GM23248 (cell line): ENCODE measurements at regions not wholly inside any gene's neighbourhood (a gene's known extent, or its start where the extent isn't known, plus 50 kb on each side); places are given as distances from the start of the nearest gene placed in this dataset.

Experiments
- DNase-seq: peaks from one replicate; pipeline ENCODE4 v3.0.0-alpha.2; 2015
- H2AFZ ChIP-seq: fragments of 200-600 bp; sonication (generic); 2 replicates; pipeline ENCODE4 v1.6.1; 2016; ENCODE audit warnings: antibody characterized with exemption
- H3F3A ChIP-seq: fragments of 200-600 bp; sonication (generic); 2 replicates; pipeline ENCODE4 v1.6.1; 2016; ENCODE audit warnings: mild to moderate bottlenecking, antibody characterized with exemption, mixed run types; ENCODE audit not compliant: insufficient read depth
- H3K27ac ChIP-seq: fragments of 200-600 bp; sonication (generic); 2 replicates; pipeline ENCODE4 v1.5.1; 2016; ENCODE audit warnings: mild to moderate bottlenecking
- H3K27me3 ChIP-seq: fragments of 200-600 bp; sonication (generic); replicated peaks from 2 replicates; pipeline ENCODE4 v1.6.1; 2016; ENCODE audit warnings: mild to moderate bottlenecking; ENCODE audit not compliant: insufficient read depth
- H3K36me3 ChIP-seq: fragments of 200-600 bp; sonication (generic); 2 replicates; pipeline ENCODE4 v1.6.1; 2016; ENCODE audit warnings: low read depth, mild to moderate bottlenecking
- H3K4me1 ChIP-seq: fragments of 200-600 bp; sonication (generic); 2 replicates; pipeline ENCODE4 v1.6.1; 2016; ENCODE audit warnings: mild to moderate bottlenecking; ENCODE audit not compliant: insufficient read depth
- H3K4me2 ChIP-seq: fragments of 200-600 bp; sonication (generic); one replicate; pipeline ENCODE4 v1.6.1; 2016; ENCODE audit warnings: mild to moderate bottlenecking; ENCODE audit not compliant: unreplicated experiment
- H3K4me3 ChIP-seq: fragments of 200-600 bp; sonication (generic); 2 replicates; pipeline ENCODE4 v1.5.1; 2016; ENCODE audit warnings: mild to moderate bottlenecking
- H3K79me2 ChIP-seq: fragments of 200-600 bp; sonication (generic); 2 replicates; pipeline ENCODE4 v1.6.1; 2016; ENCODE audit warnings: mild to moderate bottlenecking; ENCODE audit not compliant: insufficient read depth
- H3K9ac ChIP-seq: fragments of 200-600 bp; sonication (generic); 2 replicates; pipeline ENCODE4 v1.6.1; 2016; ENCODE audit warnings: mild to moderate bottlenecking
- H3K9me2 ChIP-seq: fragments of 200-600 bp; sonication (generic); 2 replicates; pipeline ENCODE4 v1.6.1; 2016; ENCODE audit warnings: mixed run types, mild to moderate bottlenecking, moderate library complexity; ENCODE audit not compliant: insufficient read depth
- H3K9me3 ChIP-seq: fragments of 200-600 bp; sonication (generic); one replicate; pipeline ENCODE4 v1.6.1; 2017; ENCODE audit warnings: low read depth
- H4K20me1 ChIP-seq: fragments of 200-600 bp; sonication (generic); 2 replicates; pipeline ENCODE4 v1.6.0; 2016; ENCODE audit not compliant: insufficient read depth
- EZH2 ChIP-seq: fragments of 200-600 bp; sonication (generic); IDR thresholded peaks from 2 replicates; pipeline ENCODE4 v1.6.1; 2018; ENCODE audit warnings: antibody characterized with exemption, mild to moderate bottlenecking; ENCODE audit not compliant: insufficient read depth, poor library complexity, severe bottlenecking
- EZH2phosphoT487 ChIP-seq: fragments of 200-600 bp; sonication (generic); IDR thresholded peaks from 2 replicates; pipeline ENCODE4 v1.6.1; 2018; ENCODE audit warnings: antibody characterized with exemption, moderate library complexity, mild to moderate bottlenecking, low read depth; ENCODE audit not compliant: insufficient read depth
- WGBS, 2 experiments: methylation state at CpG; one replicate each; pipeline ENCODE4 v1.1.6; 2015 to 2017; ENCODE audit warnings: low lambda C conversion rate in 2 of 2, low coverage in 1 of 2; ENCODE audit errors: missing lambda C conversion rate in 2 of 2; 5-methylcytosine and 5-hydroxymethylcytosine counted together
- in situ Hi-C: fragments of 300-500 bp; cut with MboI; formaldehyde crosslinking; loops from 2 replicates; pipeline ENCODE4 v1.15.0; 2020

DNA sequence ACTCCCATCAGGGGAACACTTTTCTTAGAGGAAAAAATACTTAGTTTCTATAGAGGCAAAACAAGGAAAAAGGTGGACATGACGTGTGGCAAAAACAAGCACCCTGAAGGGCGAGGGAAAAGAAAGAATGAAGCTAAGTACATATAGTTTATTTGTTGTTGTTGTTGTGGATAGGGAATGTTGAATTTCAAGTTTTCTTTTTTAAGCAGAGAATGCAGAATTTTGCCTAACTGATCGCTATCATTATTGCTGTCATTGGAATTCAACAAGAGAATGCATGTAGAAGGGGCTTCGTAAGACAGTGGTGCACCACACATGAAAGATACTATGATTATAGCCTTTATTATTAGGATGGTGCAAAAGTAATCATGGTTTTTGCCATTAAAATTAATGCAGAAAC lies 144.0 kb downstream of the LMO4 start:
- no peak for DNase-seq
- WGBS, 2 experiments = 70 to 77% methylated on average over 4 of the region's 4 CpGs
- H3K9me3 ChIP-seq = no peaks in the 10 kb centered on the region
- H3K27me3 ChIP-seq = no peaks in the 10 kb centered on the region
- H3K9ac ChIP-seq = no peak overlapping the region
- no peak overlapping the region for H3K4me3 ChIP-seq
- H3K4me2 ChIP-seq = no peak overlapping the region
- no peak overlapping the region for H2AFZ ChIP-seq
- in situ Hi-C loops = no loop called here
- no peaks in the 10 kb centered on the region for H3F3A ChIP-seq
- no peaks in the 10 kb centered on the region for H3K79me2 ChIP-seq
- no peak for TF ChIP-seq EZH2phosphoT487
- TF ChIP-seq EZH2 = no peak
- H4K20me1 ChIP-seq = no peaks in the 10 kb centered on the region
- no peaks in the 10 kb centered on the region for H3K9me2 ChIP-seq
- H3K4me1 ChIP-seq = no peaks in the 10 kb centered on the region
- no peaks in the 10 kb centered on the region for H3K36me3 ChIP-seq
- H3K27ac ChIP-seq = no peak overlapping the region

DNA sequence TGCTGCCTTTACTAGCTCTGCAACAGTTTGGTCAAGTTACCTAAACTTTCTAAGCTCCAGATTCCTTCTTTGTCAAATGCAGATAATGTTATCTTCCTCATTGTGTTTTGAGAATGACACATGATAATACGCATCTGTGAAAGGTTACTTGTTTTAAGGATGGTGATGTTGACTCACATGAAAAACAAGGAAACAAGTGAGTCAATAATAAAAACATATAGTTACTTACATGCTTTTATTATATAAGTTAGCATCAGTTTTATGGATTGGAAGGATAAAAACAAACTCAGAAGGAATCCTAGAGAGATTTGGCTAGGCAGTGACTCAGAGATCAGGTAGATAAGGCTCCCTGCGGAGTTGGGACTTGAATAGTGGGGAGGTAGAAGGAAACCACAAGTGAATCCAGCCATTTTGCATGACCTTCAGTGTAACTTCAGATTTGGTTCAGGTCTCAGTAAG lies 144.6 kb downstream of the LMO4 start:
- no peaks in the 10 kb centered on the region for H3K4me1 ChIP-seq
- H3K9ac ChIP-seq = no peak overlapping the region
- H3F3A ChIP-seq = no peaks in the 10 kb centered on the region
- H3K9me3 ChIP-seq = no peaks in the 10 kb centered on the region
- H3K36me3 ChIP-seq = no peaks in the 10 kb centered on the region
- H3K27me3 ChIP-seq = no peaks in the 10 kb centered on the region
- no peak overlapping the region for H3K27ac ChIP-seq
- H3K9me2 ChIP-seq = no peaks in the 10 kb centered on the region
- H3K4me3 ChIP-seq = no peak overlapping the region
- peak; percentile 4 for DNase-seq
- no peaks in the 10 kb centered on the region for H3K79me2 ChIP-seq
- in situ Hi-C loops = no loop called here
- no peak overlapping the region for H3K4me2 ChIP-seq
- TF ChIP-seq EZH2 (no peak), EZH2phosphoT487 (no peak)
- H4K20me1 ChIP-seq = no peaks in the 10 kb centered on the region
- no peak overlapping the region for H2AFZ ChIP-seq
- WGBS, 2 experiments = 87 to 88% methylated on average over 2 of the region's 2 CpGs

GRCh38 chr1:87474098-87474497 lies 145.4 kb downstream of the LMO4 start:
- 80 to 88% methylated on average over 5 of the region's 5 CpGs for WGBS, 2 experiments
- Histone ChIP-seq H3K27me3 (no peaks in the 10 kb centered on the region), H3K9me2 (no peaks in the 10 kb centered on the region), H3K9ac (no peak overlapping the region), H2AFZ (no peak overlapping the region), H3K27ac (no peak overlapping the region), H3F3A (no peaks in the 10 kb centered on the region), H3K36me3 (no peaks in the 10 kb centered on the region), H3K4me3 (no peak overlapping the region), H3K4me2 (no peak overlapping the region), H4K20me1 (no peaks in the 10 kb centered on the region), H3K79me2 (no peaks in the 10 kb centered on the region), H3K9me3 (no peaks in the 10 kb centered on the region), H3K4me1 (no peaks in the 10 kb centered on the region)
- in situ Hi-C loops = no loop called here
- TF ChIP-seq EZH2phosphoT487 = no peak
- no peak for TF ChIP-seq EZH2
- no peak for DNase-seq

DNA sequence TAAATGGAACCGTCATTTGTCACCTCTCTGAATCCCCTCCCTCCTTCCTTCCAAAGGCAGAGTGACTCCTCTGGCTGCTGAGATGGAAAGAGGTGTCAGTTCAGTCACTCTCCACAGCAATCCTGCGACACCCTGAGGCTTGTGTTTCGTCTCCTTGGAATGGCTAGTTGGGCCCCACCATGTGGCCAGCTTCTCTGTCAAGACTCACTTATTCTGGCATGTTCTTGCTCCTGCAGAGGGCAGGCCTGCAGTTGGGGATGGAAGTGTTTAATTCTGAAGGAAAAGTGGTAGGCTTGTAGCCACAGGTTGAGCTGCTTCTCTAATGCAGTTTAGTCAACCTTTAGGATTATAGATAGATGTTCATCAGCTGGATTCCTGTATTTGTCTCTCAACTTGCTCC lies 149.6 kb downstream of the LMO4 start:
- H3K36me3 ChIP-seq = no peaks in the 10 kb centered on the region
- no peaks in the 10 kb centered on the region for H3K9me2 ChIP-seq
- no peak overlapping the region for H2AFZ ChIP-seq
- no peak overlapping the region for H3K27ac ChIP-seq
- H3K9me3 ChIP-seq = no peaks in the 10 kb centered on the region
- H3K27me3 ChIP-seq = no peaks in the 10 kb centered on the region
- no peak overlapping the region for H3K4me2 ChIP-seq
- H4K20me1 ChIP-seq = no peaks in the 10 kb centered on the region
- no peak overlapping the region for H3K9ac ChIP-seq
- TF ChIP-seq EZH2phosphoT487 (no peak), EZH2 (no peak)
- in situ Hi-C loops = no loop called here
- WGBS, 2 experiments = 37 to 44% methylated on average over 3 of the region's 3 CpGs
- no peaks in the 10 kb centered on the region for H3K79me2 ChIP-seq
- peak; percentile 38 for DNase-seq
- H3K4me1 ChIP-seq = no peaks in the 10 kb centered on the region
- no peaks in the 10 kb centered on the region for H3F3A ChIP-seq
- H3K4me3 ChIP-seq = no peak overlapping the region

DNA sequence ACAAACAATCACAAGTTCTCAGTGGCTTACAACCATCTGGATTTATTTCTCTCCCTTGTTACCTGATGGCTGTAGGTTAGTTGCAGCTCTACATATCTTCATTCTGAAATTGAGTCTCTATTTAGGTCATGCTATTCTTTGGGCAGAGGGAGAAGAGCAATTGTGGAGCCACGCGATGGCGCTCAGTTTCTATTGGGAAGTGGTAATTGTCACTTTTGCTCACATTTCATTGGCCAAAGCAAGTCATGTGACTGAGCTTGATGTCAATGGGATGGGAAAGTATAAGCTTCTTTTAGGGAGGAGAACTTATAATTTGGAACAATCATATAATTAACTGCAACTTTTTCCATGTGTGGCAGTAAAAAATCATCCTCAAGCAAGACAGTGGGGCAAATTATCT lies 166.5 kb downstream of the LMO4 start:
- H3K27me3 ChIP-seq = no peaks in the 10 kb centered on the region
- no peak overlapping the region for H3K9ac ChIP-seq
- H3F3A ChIP-seq = no peaks in the 10 kb centered on the region
- no peaks in the 10 kb centered on the region for H3K9me3 ChIP-seq
- no peaks in the 10 kb centered on the region for H3K9me2 ChIP-seq
- H3K4me3 ChIP-seq = no peak overlapping the region
- no peak overlapping the region for H3K27ac ChIP-seq
- H3K79me2 ChIP-seq = no peaks in the 10 kb centered on the region
- no peak overlapping the region for H3K4me2 ChIP-seq
- 99 to 100% methylated on average over 3 of the region's 3 CpGs for WGBS, 2 experiments
- no peak overlapping the region for H2AFZ ChIP-seq
- no peaks in the 10 kb centered on the region for H3K36me3 ChIP-seq
- no peaks in the 10 kb centered on the region for H4K20me1 ChIP-seq
- H3K4me1 ChIP-seq = no peaks in the 10 kb centered on the region
- no peak for DNase-seq
- TF ChIP-seq EZH2 (no peak), EZH2phosphoT487 (no peak)
- in situ Hi-C loops = no loop called here
